Epithelial cell of proximal tubule (primary cell): ENCODE measurements at regions not wholly inside any gene's neighbourhood (a gene's known extent, or its start where the extent isn't known, plus 50 kb on each side); places are given as distances from the start of the nearest gene placed in this dataset.
"Not testable (repeated sequence)": the region's sequence is repeated elsewhere in the genome, so short reads cannot be mapped to it uniquely, and the experiment has no call there.

ENCODE experiments used
- DNase-seq: peaks from one replicate; pipeline ENCODE4 v3.0.0-alpha.2; 2011; ENCODE audit warnings: low read depth
- H3K4me3 ChIP-seq: 2 replicates; pipeline ENCODE4 v1.5.1; 2011; ENCODE audit warnings: low read depth, mild to moderate bottlenecking, low read length
- TF ChIP-seq, protein P1 (sequence below): conservative IDR thresholded peaks from 2 replicates; pipeline ENCODE4 v1.5.1; 2012; ENCODE audit warnings: low read depth, mild to moderate bottlenecking, low read length

DNA sequence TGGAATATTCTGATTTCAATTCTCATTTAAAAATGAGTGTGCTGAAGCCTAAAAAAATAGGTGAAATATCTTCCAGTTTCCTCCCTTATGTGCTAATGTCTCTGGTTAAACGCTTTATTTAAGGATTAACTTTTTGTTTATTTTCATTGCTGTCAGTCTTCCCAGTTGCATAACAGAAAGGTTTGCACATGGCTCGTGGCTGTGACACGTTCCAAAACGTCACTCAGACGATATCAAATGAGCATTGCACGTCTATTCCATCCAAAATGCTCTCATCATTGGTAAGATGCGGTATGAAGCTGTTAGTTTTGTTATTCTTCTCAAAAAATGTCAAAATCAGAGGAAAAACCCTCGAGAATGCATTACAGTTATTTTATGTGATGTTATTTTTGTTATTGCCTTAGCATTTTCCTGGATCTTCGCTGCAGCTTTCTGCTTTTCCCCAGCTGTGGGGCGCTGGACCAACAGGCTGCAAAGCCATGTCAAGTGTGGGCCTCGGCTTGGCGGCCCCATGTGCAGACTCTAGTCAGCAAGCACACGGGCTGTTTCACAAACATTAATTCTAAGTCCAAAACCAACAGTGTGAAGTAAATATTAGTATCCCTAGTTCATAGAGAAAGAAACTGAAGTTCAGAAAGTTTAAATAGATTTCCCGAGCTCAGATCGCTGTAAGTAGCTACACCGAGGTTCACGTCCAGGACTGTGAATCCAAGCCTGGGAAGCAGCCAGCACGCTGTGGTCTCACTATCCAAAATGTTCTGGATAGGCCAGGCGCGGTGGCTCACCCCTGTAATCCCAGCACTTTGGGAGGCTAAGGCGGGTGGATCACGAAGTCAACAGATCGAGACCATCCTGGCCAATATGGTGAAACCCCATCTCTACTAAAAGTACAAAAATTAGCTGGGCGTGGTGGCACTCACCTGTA lies 793.4 kb upstream of the FRG1 start:
- TF ChIP-seq, protein P1, sequence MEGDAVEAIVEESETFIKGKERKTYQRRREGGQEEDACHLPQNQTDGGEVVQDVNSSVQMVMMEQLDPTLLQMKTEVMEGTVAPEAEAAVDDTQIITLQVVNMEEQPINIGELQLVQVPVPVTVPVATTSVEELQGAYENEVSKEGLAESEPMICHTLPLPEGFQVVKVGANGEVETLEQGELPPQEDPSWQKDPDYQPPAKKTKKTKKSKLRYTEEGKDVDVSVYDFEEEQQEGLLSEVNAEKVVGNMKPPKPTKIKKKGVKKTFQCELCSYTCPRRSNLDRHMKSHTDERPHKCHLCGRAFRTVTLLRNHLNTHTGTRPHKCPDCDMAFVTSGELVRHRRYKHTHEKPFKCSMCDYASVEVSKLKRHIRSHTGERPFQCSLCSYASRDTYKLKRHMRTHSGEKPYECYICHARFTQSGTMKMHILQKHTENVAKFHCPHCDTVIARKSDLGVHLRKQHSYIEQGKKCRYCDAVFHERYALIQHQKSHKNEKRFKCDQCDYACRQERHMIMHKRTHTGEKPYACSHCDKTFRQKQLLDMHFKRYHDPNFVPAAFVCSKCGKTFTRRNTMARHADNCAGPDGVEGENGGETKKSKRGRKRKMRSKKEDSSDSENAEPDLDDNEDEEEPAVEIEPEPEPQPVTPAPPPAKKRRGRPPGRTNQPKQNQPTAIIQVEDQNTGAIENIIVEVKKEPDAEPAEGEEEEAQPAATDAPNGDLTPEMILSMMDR, result no peak
- DNase-seq, result no peak
- no peak overlapping the region for H3K4me3 ChIP-seq

DNA sequence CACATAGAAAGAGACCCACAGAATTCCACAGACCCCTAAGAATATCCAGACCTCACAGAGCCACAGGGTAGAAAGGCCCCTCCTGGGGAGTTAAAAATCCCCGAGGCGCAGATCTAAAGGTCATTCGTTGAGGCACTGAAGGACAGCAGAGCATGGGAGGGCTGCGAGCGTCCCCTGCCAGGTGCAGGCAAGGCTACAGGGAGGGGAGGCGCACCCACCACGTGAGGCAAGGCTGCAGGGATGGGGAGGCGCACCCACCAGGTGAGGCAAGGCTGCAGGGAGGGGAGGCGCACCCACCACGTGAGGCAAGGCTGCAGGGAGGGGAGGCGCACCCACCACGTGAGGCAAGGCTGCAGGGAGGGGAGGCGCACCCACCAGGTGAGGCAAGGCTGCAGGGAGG lies 785.6 kb upstream of the FRG1 start:
- H3K4me3 ChIP-seq, DNase-seq: not testable (repeated sequence)

DNA sequence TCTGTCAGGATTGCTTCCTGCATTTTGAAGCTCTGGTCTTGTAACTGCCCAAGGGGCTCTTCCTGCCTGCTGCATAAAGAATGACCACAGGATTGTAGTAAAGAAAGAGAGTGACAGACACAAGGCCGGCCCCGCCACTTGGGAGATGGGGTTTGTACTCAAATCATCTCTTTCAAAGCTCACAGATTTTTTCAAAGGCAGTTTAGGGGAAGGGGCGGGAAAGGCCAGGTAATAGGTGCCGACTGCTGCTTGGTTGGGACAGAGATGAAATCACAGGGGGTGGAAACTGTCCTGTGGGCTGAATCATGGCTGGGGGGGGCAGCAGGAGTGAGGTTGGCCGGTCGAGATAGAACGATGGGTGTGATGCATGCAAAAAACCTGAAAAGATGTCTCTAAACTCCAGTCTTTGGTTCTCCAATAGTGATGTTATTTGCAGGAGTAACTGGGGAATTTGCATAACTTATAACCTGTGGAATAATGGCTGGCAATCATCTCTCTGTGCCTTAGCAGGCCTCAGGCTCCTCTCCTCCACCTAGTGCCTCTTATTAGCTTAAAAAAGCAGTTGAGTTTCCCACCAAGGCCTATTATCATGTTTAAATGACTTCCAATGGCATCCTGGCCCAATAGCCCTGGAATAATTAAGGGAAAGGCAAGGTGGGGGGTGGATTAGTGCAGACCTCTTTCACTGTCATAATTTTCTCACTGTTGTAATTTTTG lies 778.4 kb upstream of the FRG1 start:
- no peak for DNase-seq
- no peak overlapping the region for H3K4me3 ChIP-seq
- TF ChIP-seq, protein P1, result no peak

DNA sequence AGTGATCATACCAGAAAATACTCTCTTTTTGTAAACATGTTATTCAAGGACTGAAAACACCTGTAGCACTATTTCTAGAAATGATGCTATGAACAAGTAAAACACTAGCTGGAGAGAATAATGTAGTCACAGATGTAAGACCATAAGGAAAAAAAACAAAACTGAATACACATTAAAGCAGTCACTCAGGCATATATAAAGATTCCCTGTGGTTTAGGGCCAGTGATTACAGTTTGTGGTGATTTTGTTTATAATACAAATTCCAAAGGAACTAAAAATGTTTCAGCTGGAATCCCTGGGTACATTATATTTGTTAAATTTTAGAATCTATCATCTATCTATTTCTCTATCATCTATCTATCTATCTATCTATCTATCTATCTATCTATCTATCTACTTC lies 777.8 kb upstream of the FRG1 start:
- no peak for DNase-seq
- no peak overlapping the region for H3K4me3 ChIP-seq
- TF ChIP-seq, protein P1, result no peak

DNA sequence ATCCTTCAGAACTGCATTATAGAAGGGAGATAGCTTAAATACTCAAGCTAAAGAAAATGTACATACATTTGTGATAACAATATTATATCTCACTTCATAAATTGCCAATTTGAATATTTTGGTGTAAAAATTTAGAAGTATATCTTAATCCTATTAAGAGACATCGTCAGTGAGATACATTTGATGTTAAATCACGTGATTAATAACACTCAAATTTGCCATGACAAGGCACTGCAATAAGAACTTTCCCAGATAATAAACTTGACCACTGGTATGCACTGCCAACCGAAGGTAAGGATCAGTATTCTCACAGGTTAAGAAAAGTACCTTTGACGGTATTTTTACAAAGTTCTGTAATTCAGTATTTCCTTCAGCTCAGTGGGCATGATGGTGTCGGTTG lies 764.7 kb upstream of the FRG1 start:
- DNase-seq, result no peak
- TF ChIP-seq, protein P1, result no peak
- H3K4me3 ChIP-seq, result no peak overlapping the region

DNA sequence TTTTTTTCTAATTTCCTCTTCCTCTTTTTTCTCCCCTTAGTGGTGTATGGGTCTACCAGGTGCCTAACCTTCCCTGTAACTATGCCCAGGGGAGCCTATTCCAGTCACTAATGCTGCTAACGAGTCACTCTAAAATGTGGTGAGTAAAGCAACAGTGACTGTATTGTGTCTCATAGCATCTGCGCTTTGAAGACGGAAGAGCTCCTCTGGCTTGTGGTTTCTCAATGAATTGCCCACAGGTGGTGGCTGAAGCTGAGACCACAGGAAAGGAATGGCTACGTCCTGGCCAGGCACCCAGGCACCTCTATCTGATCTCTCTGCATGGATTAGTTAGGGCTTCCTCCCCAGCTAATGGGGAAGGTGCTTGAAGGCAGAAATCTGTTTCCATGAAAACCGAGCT lies 763.5 kb upstream of the FRG1 start:
- H3K4me3 ChIP-seq, result no peak overlapping the region
- TF ChIP-seq, protein P1, result no peak
- no peak for DNase-seq

DNA sequence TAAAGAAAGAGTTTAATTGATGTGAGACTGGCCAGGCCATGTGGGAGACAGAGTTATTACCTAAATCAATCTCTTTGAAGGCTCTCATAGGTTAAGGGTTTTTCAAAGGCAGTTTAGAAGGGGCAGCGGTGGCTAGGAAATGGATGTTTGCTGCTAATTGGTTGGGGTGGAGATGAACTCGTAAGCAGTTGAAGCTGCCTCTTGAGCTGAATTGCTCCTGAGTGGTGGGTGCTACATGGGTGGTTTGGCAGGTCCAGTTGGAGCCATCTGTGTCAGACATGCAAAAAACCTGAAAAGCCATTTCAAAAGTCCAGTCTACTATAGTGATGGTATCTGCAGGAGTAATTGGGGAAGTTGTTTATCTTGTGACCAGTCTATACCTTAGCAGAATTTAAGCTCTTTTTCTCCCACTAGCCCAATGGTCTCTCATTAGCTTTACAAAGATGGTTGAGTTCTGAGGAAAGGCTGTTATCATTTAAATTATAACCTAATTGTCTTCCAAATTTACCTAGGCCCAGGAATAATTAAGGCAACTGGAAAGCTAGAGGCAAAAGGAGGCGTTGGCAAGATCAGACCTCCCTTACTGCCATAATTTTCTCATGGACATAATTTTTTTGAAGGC lies 762.4 kb upstream of the FRG1 start:
- no peak for DNase-seq
- TF ChIP-seq, protein P1, result no peak

More for the DNA sequence above, 762.4 kb upstream of the FRG1 start:
- no peak overlapping the region for H3K4me3 ChIP-seq
